SU-DHL-6 (cell line): ENCODE measurements at regions not wholly inside any gene's neighbourhood (a gene's known extent, or its start where the extent isn't known, plus 50 kb on each side); places are given as distances from the start of the nearest gene placed in this dataset.
"Not testable (repeated sequence)": the region's sequence is repeated elsewhere in the genome, so short reads cannot be mapped to it uniquely, and the experiment has no call there.

Source experiments
- EZH2phosphoT487 ChIP-seq: fragments of 200-600 bp; sonication (generic), shearing (Covaris generic); conservative IDR thresholded peaks from 2 replicates; pipeline ENCODE4 v1.6.1; 2018; ENCODE audit warnings: mild to moderate bottlenecking, antibody characterized with exemption, low read length, moderate library complexity, mixed read lengths
- TF ChIP-seq, protein P1 (sequence below): fragments of 200-600 bp; sonication (generic); IDR thresholded peaks from one replicate; pipeline ENCODE4 v1.5.1; 2017; ENCODE audit warnings: antibody characterized with exemption, mild to moderate bottlenecking, low read length, moderate library complexity; ENCODE audit not compliant: insufficient read depth, poor library complexity, severe bottlenecking

DNA sequence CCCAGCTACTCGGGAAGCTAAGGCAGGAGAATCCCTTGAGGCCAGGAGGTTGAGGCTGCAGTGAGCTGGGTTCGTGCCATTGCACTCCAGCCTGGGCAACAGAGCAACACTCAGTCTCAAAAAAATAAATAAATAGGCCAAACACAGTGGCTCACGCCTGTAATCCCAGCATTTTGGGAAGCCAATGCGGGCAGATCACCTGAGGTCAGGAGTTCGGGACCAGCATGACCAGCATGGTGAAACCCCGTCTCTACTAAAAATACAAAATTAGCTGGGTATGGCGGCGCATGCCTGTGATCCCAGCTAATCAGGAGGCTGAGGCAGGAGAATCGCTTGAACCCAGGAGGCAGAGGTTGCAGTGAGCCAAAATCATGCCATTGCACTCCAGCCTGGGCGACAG is 145.6 kb downstream of the ALDH8A1 start:
- TF ChIP-seq, protein P1, sequence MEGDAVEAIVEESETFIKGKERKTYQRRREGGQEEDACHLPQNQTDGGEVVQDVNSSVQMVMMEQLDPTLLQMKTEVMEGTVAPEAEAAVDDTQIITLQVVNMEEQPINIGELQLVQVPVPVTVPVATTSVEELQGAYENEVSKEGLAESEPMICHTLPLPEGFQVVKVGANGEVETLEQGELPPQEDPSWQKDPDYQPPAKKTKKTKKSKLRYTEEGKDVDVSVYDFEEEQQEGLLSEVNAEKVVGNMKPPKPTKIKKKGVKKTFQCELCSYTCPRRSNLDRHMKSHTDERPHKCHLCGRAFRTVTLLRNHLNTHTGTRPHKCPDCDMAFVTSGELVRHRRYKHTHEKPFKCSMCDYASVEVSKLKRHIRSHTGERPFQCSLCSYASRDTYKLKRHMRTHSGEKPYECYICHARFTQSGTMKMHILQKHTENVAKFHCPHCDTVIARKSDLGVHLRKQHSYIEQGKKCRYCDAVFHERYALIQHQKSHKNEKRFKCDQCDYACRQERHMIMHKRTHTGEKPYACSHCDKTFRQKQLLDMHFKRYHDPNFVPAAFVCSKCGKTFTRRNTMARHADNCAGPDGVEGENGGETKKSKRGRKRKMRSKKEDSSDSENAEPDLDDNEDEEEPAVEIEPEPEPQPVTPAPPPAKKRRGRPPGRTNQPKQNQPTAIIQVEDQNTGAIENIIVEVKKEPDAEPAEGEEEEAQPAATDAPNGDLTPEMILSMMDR = not testable (repeated sequence)
- TF ChIP-seq EZH2phosphoT487 = not testable (repeated sequence)
